ENCODE measurements at regions not wholly inside any gene's neighbourhood (a gene's known extent, or its start where the extent isn't known, plus 50 kb on each side); places are given as distances from the start of the nearest gene placed in this dataset.

DNA sequence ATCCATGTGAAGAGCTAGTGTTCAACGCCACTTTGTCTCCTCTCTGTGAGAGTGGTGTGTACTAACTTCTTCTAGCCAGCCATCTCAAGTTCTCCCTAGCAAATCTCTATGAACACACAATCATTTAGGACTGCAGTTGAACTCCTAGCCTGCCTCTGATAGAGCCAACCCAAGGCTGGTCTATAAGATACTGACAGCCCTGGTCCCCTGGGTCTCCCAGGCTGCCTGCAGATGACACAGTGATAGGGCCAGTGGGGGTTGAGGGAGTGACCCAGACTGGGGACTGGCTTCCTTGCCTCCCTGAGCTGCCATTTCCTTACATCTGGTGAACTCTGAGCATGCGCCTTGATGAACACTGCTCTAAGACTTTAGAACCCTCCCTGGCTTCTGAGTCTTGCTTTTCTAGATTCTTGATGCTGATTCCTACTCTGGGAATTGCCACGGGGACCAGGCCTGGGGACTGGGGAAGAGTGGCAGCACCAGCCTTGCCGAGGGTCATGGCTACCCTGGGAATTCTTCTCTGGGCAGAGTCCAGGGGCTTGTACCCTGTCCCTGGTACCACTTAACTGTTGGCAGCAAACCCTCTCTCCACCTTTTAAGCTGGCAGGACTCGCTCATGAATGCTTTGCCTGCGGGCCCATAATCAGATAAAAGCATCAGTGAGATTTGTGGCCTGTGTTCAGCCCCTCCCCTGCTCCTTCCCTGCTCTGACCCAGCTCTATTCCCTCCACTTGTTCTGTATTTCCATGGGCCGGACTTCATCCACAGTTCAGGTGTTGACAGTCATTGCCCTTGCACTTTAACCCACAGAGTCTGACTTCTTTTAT is 130.8 kb upstream of the CHD6 start:
- Histone ChIP-seq H3K79me2 (ENCODE audit: insufficient read depth, low read length) (no peaks in the 10 kb centered on the region), H3K9ac (ENCODE audit: low read length) (no peak overlapping the region), H3K4me1 (ENCODE audit: control insufficient read depth in 1 of 2, insufficient read depth in 2 of 2, low read length in 2 of 2) (no peaks in the 10 kb centered on the region), H2AFZ (ENCODE audit: low read depth, low read length, poor library complexity, severe bottlenecking) (no peak overlapping the region), H3K27me3 (ENCODE audit: insufficient read depth, low read length) (peaks cover 30% of the 10 kb centered on the region), H3K4me2 (ENCODE audit: low read length) (no peak overlapping the region), H3K36me3 (ENCODE audit: control insufficient read depth in 1 of 2, insufficient read depth in 2 of 2, low read length in 2 of 2) (no peaks in the 10 kb centered on the region), H3K9me2 (ENCODE audit: insufficient read depth) (no peaks in the 10 kb centered on the region), H3K27ac (ENCODE audit: low read depth, low read length) (no peak overlapping the region), H3K9me3 (ENCODE audit: control insufficient read depth in 1 of 2, insufficient read depth in 1 of 2, low read depth in 1 of 2, low read length in 2 of 2) (no peaks in the 10 kb centered on the region), H3K4me3 (replicated peaks in 1 of 2; ENCODE audit: low read depth in 1 of 2, low read length in 2 of 2) (no peak overlapping the region), H4K20me1 (ENCODE audit: insufficient read depth) (no peaks in the 10 kb centered on the region)
- POLR2A ChIA-PET: no interaction called here
- intact Hi-C loops (cut with micrococcal nuclease): no loop called here
- RAD21 ChIA-PET (ENCODE audit: low non-redundant PET in 1 of 2, low total read pairs in 2 of 2, uncharacterized antibody in 2 of 2, unreplicated experiment in 2 of 2): no interaction called here
- CTCF ChIA-PET: no interaction called here
- ATAC-seq (no peak), DNase-seq (ENCODE audit: low read depth, low spot score) (no peak)
- TF ChIP-seq SRF (IDR thresholded peaks at IDR 0.05; ENCODE audit: low read depth) (no peak), YY1 (IDR thresholded peaks at IDR 0.05; ENCODE audit: extremely low read depth, insufficient replicate concordance, low read depth, low read length) (no peak), CBX3 (IDR thresholded peaks at IDR 0.05; ENCODE audit: low read depth) (no peak), ELF1 (IDR thresholded peaks at IDR 0.05; ENCODE audit: borderline replicate concordance, low read depth) (no peak), TCF7L2 (IDR thresholded peaks at IDR 0.05; ENCODE audit: borderline replicate concordance, extremely low read depth, insufficient read depth, insufficient read length) (no peak), ZNF274 (IDR thresholded peaks at IDR 0.05; ENCODE audit: low read depth, low read length) (no peak), POLR2A (IDR thresholded peaks at IDR 0.05; ENCODE audit: borderline replicate concordance, extremely low read depth, insufficient read depth, insufficient read length) (no peak), ZFX (IDR thresholded peaks at IDR 0.05) (no peak), CEBPB (IDR thresholded peaks at IDR 0.05; ENCODE audit: low read depth) (no peak), JUND (IDR thresholded peaks at IDR 0.05) (no peak), EZH2 (IDR thresholded peaks at IDR 0.05) (no peak), FOSL1 (IDR thresholded peaks at IDR 0.05; ENCODE audit: low read depth) (no peak), SIN3A (IDR thresholded peaks at IDR 0.05; ENCODE audit: low read depth) (no peak), EZH2phosphoT487 (IDR thresholded peaks at IDR 0.05; ENCODE audit: borderline replicate concordance) (no peak)
- TF ChIP-seq, protein P1, sequence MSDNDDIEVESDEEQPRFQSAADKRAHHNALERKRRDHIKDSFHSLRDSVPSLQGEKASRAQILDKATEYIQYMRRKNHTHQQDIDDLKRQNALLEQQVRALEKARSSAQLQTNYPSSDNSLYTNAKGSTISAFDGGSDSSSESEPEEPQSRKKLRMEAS (IDR thresholded peaks at IDR 0.05): no peak
- TF ChIP-seq, protein P2, sequence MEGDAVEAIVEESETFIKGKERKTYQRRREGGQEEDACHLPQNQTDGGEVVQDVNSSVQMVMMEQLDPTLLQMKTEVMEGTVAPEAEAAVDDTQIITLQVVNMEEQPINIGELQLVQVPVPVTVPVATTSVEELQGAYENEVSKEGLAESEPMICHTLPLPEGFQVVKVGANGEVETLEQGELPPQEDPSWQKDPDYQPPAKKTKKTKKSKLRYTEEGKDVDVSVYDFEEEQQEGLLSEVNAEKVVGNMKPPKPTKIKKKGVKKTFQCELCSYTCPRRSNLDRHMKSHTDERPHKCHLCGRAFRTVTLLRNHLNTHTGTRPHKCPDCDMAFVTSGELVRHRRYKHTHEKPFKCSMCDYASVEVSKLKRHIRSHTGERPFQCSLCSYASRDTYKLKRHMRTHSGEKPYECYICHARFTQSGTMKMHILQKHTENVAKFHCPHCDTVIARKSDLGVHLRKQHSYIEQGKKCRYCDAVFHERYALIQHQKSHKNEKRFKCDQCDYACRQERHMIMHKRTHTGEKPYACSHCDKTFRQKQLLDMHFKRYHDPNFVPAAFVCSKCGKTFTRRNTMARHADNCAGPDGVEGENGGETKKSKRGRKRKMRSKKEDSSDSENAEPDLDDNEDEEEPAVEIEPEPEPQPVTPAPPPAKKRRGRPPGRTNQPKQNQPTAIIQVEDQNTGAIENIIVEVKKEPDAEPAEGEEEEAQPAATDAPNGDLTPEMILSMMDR (IDR thresholded peaks at IDR 0.05 in 2 of 3, conservative IDR thresholded peaks at IDR 0.05 in 1 of 3; ENCODE audit: borderline replicate concordance in 1 of 3, insufficient read depth in 1 of 3, low read depth in 2 of 3, low read length in 2 of 3): no peak
- TF ChIP-seq, protein P3, sequence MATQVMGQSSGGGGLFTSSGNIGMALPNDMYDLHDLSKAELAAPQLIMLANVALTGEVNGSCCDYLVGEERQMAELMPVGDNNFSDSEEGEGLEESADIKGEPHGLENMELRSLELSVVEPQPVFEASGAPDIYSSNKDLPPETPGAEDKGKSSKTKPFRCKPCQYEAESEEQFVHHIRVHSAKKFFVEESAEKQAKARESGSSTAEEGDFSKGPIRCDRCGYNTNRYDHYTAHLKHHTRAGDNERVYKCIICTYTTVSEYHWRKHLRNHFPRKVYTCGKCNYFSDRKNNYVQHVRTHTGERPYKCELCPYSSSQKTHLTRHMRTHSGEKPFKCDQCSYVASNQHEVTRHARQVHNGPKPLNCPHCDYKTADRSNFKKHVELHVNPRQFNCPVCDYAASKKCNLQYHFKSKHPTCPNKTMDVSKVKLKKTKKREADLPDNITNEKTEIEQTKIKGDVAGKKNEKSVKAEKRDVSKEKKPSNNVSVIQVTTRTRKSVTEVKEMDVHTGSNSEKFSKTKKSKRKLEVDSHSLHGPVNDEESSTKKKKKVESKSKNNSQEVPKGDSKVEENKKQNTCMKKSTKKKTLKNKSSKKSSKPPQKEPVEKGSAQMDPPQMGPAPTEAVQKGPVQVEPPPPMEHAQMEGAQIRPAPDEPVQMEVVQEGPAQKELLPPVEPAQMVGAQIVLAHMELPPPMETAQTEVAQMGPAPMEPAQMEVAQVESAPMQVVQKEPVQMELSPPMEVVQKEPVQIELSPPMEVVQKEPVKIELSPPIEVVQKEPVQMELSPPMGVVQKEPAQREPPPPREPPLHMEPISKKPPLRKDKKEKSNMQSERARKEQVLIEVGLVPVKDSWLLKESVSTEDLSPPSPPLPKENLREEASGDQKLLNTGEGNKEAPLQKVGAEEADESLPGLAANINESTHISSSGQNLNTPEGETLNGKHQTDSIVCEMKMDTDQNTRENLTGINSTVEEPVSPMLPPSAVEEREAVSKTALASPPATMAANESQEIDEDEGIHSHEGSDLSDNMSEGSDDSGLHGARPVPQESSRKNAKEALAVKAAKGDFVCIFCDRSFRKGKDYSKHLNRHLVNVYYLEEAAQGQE (IDR thresholded peaks at IDR 0.05; ENCODE audit: low read depth): no peak
- TF ChIP-seq, protein P4, sequence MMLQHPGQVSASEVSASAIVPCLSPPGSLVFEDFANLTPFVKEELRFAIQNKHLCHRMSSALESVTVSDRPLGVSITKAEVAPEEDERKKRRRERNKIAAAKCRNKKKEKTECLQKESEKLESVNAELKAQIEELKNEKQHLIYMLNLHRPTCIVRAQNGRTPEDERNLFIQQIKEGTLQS (IDR thresholded peaks at IDR 0.05): no peak
- no TSS peak for BruUV-seq (replicated peaks)
